HepG2 (cell line): ENCODE measurements at regions not wholly inside any gene's neighbourhood (a gene's known extent, or its start where the extent isn't known, plus 50 kb on each side); places are given as distances from the start of the nearest gene placed in this dataset.

Experiments
- ATAC-seq: fragments of 200-7000 bp; cut with Tn5 transposase; 3 replicates; pipeline ENCODE4 v1.9.1; 2020; ENCODE audit warnings: mild to moderate bottlenecking, moderate library complexity
- BruUV-seq: library from RNA; stranded (reverse); fragments of 400-500 nt; replicated peaks from 2 replicates; lab custom pipeline; 2021; lab: Mats Ljungman, UMichigan
- CTCF ChIA-PET: fragments of 300-600 bp; formaldehyde crosslinking; extraction: SDS; loops from one replicate; lab custom pipeline; 2021; ENCODE audit warnings: low total read pairs, inconsistent platforms, low intra/inter-chr PET ratio; lab: Yijun Ruan, JAX
- POLR2A ChIA-PET: fragments of 350-600 bp; sonication (Branson Sonifier 250); formaldehyde crosslinking; loops from one replicate; lab custom pipeline; 2020; ENCODE audit warnings: antibody characterized with exemption, inconsistent platforms; lab: Yijun Ruan, JAX
- DNase-seq: peaks from one replicate; pipeline ENCODE4 v3.0.0-alpha.2; 2015; ENCODE audit warnings: low spot score
- FAIRE-seq: peaks from 3 replicates; lab custom pipeline; 2011; peaks lifted over from hg19 to GRCh38; lab: Jason Lieb, UNC
- H2AFZ ChIP-seq: one replicate; pipeline ENCODE4 v1.6.1; 2011; ENCODE audit warnings: low read length, inconsistent platforms
- H3K27ac ChIP-seq: fragments of 300-600 bp; 3 replicates; pipeline ENCODE4 v1.8.0; 2011; ENCODE audit warnings: mixed run types, mild to moderate bottlenecking, mixed read lengths, low read length, inconsistent platforms; ENCODE audit not compliant: insufficient read depth; ENCODE audit errors: extremely low read length
- H3K27me3 ChIP-seq, 2 experiments: fragments of 200-600 bp in 1 of 2; 2 replicates in 1 of 2; 3 replicates in 1 of 2; pipeline versions ENCODE4 v1.6.0 to v1.8.0; 2011; ENCODE audit warnings: low read length in 2 of 2, mild to moderate bottlenecking in 2 of 2, moderate library complexity in 2 of 2, inconsistent platforms in 1 of 2; ENCODE audit not compliant: insufficient read depth in 2 of 2, control insufficient read depth in 1 of 2
- H3K36me3 ChIP-seq, 2 experiments: fragments of 200-600 bp in 1 of 2; replicated peaks in 1 of 2; 2 replicates in 1 of 2; 3 replicates in 1 of 2; pipeline versions ENCODE4 v1.5.1 to v1.8.0; 2011; ENCODE audit warnings: low read length in 2 of 2, inconsistent platforms in 1 of 2; ENCODE audit not compliant: insufficient read depth in 2 of 2, control insufficient read depth in 1 of 2
- H3K4me1 ChIP-seq: 2 replicates; pipeline ENCODE4 v1.5.1; 2012; ENCODE audit warnings: low read length, inconsistent platforms; ENCODE audit not compliant: insufficient read depth
- H3K4me2 ChIP-seq: 2 replicates; pipeline ENCODE4 v1.6.0; 2011; ENCODE audit warnings: low read depth, low read length, inconsistent platforms
- H3K4me3 ChIP-seq, 3 experiments: fragments of 200-600 bp in 1 of 3; sonication (generic), shearing (Covaris generic) in 1 of 3; replicated peaks in 1 of 3; 2 replicates each; pipeline ENCODE4 v1.5.1; 2011 to 2016; ENCODE audit warnings: low read length in 3 of 3, inconsistent platforms in 2 of 3, low read depth in 2 of 3, mild to moderate bottlenecking in 2 of 3, control low read depth in 1 of 3, mixed read lengths in 1 of 3; ENCODE audit not compliant: insufficient read depth in 1 of 3
- H3K79me2 ChIP-seq: one replicate; pipeline ENCODE4 v1.6.1; 2011; ENCODE audit warnings: low read length, inconsistent platforms; ENCODE audit not compliant: insufficient read depth
- H3K9ac ChIP-seq: 2 replicates; pipeline ENCODE4 v1.6.0; 2011; ENCODE audit warnings: mild to moderate bottlenecking, low read depth, low read length, inconsistent platforms; ENCODE audit not compliant: insufficient read depth
- H3K9me3 ChIP-seq: 2 replicates; pipeline ENCODE4 v1.5.1; 2012; ENCODE audit warnings: mild to moderate bottlenecking, low read length
- H4K20me1 ChIP-seq: 2 replicates; pipeline ENCODE4 v1.6.0; 2011; ENCODE audit warnings: inconsistent platforms, mild to moderate bottlenecking, low read length, moderate library complexity; ENCODE audit not compliant: insufficient read depth
- FIP1L1 ChIP-seq: fragments of 200-400 bp; formaldehyde crosslinking; IDR thresholded peaks from 2 replicates; pipeline ENCODE4 v1.6.1; 2018; ENCODE audit warnings: low read depth, mild to moderate bottlenecking, low read length, moderate library complexity, borderline replicate concordance; ENCODE audit not compliant: insufficient read depth
- HNRNPLL ChIP-seq: fragments of 200-400 bp; formaldehyde crosslinking; IDR thresholded peaks from 2 replicates; pipeline ENCODE4 v1.6.1; 2017; ENCODE audit warnings: mild to moderate bottlenecking, low read depth, low read length; ENCODE audit not compliant: poor library complexity, severe bottlenecking
- HNRNPUL1 ChIP-seq: fragments of 200-400 bp; formaldehyde crosslinking; IDR thresholded peaks from 2 replicates; pipeline ENCODE4 v1.6.1; 2017; ENCODE audit warnings: low read depth, mild to moderate bottlenecking, low read length, moderate library complexity
- HOXD1 ChIP-seq: sonication (generic); formaldehyde crosslinking; IDR thresholded peaks from 2 replicates; pipeline ENCODE4 v1.5.0; 2020; ENCODE audit warnings: missing genetic modification reagents
- MIER3 ChIP-seq: IDR thresholded peaks from 2 replicates; pipeline ENCODE4 v1.6.1; 2016; ENCODE audit warnings: missing compliant biosample characterization, borderline replicate concordance
- SRF ChIP-seq: IDR thresholded peaks from 2 replicates; pipeline ENCODE4 v1.6.1; 2011; ENCODE audit warnings: mild to moderate bottlenecking, low read depth, low read length, moderate library complexity
- TOE1 ChIP-seq: sonication (generic); formaldehyde crosslinking; IDR thresholded peaks from 2 replicates; pipeline ENCODE4 v1.4.0; 2020; ENCODE audit warnings: mild to moderate bottlenecking, missing genetic modification reagents
- U2AF1 ChIP-seq: fragments of 200-400 bp; formaldehyde crosslinking; optimal IDR thresholded peaks from 2 replicates; pipeline ENCODE3; 2017; ENCODE audit warnings: mild to moderate bottlenecking, low read depth, low read length
- ZKSCAN1 ChIP-seq: fragments of 150-350 bp; IDR thresholded peaks from 2 replicates; pipeline ENCODE4 v1.6.1; 2014; ENCODE audit warnings: low read length
- ZSCAN31 ChIP-seq: sonication (generic); formaldehyde crosslinking; IDR thresholded peaks from 2 replicates; pipeline ENCODE4 v1.5.0; 2020; ENCODE audit warnings: low read depth, mild to moderate bottlenecking, missing genetic modification reagents
- WGBS: methylation state at CpG from one replicate; pipeline ENCODE4 v1.1.6; 2017; ENCODE audit warnings: low lambda C conversion rate; 5-methylcytosine and 5-hydroxymethylcytosine counted together
- in situ Hi-C: cut with HindIII; loops from 2 replicates; pipeline ENCODE4 v1.10.0; 2017; ENCODE audit warnings: low pct_unique_long_range_greater_than_20kb; ENCODE audit not compliant: extremely low pct_ligation_motif_present
- intact Hi-C: fragments of 100-400 bp; cut with micrococcal nuclease; formaldehyde crosslinking; loops from one replicate; pipeline ENCODE4 v1.10.0; 2022; ENCODE audit not compliant: unreplicated experiment
- TF ChIP-seq, protein P1 (sequence below): sonication (generic); formaldehyde crosslinking; IDR thresholded peaks from 2 replicates; pipeline ENCODE4 v1.4.0; 2020; ENCODE audit warnings: mild to moderate bottlenecking, missing genetic modification reagents
- TF ChIP-seq, protein P2 (sequence below): sonication (generic); formaldehyde crosslinking; IDR thresholded peaks from 2 replicates; pipeline ENCODE4 v1.4.0; 2020; ENCODE audit warnings: mild to moderate bottlenecking, missing genetic modification reagents, borderline replicate concordance
- TF ChIP-seq, protein P3 (sequence below): sonication (generic); formaldehyde crosslinking; IDR thresholded peaks from 2 replicates; pipeline ENCODE4 v1.5.1; 2020; ENCODE audit warnings: mild to moderate bottlenecking, missing genetic modification reagents, borderline replicate concordance
- TF ChIP-seq, protein P4 (sequence below): sonication (generic); formaldehyde crosslinking; IDR thresholded peaks from 2 replicates; pipeline ENCODE4 v1.8.0; 2022; ENCODE audit warnings: mild to moderate bottlenecking, missing genetic modification reagents, borderline replicate concordance

DNA sequence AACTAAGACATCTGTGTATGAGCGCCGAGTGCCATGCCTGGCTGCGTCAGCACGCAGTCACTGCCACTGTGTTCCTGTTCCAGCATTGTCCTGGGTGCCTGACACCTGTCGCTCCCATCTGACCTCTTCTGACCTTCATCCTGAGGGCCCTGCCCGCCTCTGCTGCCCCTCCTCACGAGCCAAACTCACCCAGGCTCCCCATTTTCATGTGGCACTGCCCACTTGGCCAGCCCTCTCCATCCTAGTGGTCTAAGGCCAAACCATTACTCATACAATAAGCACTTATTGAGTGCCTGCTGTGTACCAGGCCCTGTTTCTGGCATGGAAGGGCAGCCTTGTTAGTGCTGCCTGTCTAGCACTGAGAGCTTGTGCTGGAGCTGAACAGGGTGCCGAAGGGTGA is 77.2 kb upstream of the PCBD1 start:
- Histone ChIP-seq H4K20me1 (no peaks in the 10 kb centered on the region), H3K79me2 (no peaks in the 10 kb centered on the region), H3K27ac (no peak overlapping the region), H3K27me3 (peaks cover 5 to 25% of the 10 kb centered on the region in 2 experiments; a peak in 3 of 5 replicates), H3K36me3 (no peaks in the 10 kb centered on the region), H3K9me3 (no peaks in the 10 kb centered on the region), H3K9ac (no peak overlapping the region), H3K4me3 (no peak overlapping the region), H2AFZ (no peak overlapping the region), H3K4me1 (no peaks in the 10 kb centered on the region), H3K4me2 (no peak overlapping the region)
- ATAC-seq (no peak), FAIRE-seq (no peak), DNase-seq (no peak)
- WGBS = 10% methylated on average over 2 of the region's 8 CpGs
- in situ Hi-C loops (no loop called here), intact Hi-C loops (no loop called here)
- no TSS peak for BruUV-seq
- CTCF ChIA-PET = no interaction called here
- POLR2A ChIA-PET = no interaction called here
- TF ChIP-seq U2AF1 = no peak
- no peak for TF ChIP-seq MIER3 (CRISPR knock-in tag)
- TF ChIP-seq HNRNPUL1 = no peak
- TF ChIP-seq HOXD1 (CRISPR knock-in tag) = no peak
- TF ChIP-seq, protein P1, sequence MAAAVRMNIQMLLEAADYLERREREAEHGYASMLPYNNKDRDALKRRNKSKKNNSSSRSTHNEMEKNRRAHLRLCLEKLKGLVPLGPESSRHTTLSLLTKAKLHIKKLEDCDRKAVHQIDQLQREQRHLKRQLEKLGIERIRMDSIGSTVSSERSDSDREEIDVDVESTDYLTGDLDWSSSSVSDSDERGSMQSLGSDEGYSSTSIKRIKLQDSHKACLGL (CRISPR knock-in tag) = no peak
- TF ChIP-seq ZSCAN31 (CRISPR knock-in tag) = no peak
- no peak for TF ChIP-seq FIP1L1
- TF ChIP-seq, protein P2, sequence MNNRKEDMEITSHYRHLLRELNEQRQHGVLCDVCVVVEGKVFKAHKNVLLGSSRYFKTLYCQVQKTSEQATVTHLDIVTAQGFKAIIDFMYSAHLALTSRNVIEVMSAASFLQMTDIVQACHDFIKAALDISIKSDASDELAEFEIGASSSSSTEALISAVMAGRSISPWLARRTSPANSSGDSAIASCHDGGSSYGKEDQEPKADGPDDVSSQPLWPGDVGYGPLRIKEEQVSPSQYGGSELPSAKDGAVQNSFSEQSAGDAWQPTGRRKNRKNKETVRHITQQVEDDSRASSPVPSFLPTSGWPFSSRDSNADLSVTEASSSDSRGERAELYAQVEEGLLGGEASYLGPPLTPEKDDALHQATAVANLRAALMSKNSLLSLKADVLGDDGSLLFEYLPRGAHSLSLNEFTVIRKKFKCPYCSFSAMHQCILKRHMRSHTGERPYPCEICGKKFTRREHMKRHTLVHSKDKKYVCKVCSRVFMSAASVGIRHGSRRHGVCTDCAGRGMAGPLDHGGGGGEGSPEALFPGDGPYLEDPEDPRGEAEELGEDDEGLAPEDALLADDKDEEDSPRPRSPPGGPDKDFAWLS = no peak
- no peak for TF ChIP-seq TOE1 (CRISPR knock-in tag)
- TF ChIP-seq, protein P3, sequence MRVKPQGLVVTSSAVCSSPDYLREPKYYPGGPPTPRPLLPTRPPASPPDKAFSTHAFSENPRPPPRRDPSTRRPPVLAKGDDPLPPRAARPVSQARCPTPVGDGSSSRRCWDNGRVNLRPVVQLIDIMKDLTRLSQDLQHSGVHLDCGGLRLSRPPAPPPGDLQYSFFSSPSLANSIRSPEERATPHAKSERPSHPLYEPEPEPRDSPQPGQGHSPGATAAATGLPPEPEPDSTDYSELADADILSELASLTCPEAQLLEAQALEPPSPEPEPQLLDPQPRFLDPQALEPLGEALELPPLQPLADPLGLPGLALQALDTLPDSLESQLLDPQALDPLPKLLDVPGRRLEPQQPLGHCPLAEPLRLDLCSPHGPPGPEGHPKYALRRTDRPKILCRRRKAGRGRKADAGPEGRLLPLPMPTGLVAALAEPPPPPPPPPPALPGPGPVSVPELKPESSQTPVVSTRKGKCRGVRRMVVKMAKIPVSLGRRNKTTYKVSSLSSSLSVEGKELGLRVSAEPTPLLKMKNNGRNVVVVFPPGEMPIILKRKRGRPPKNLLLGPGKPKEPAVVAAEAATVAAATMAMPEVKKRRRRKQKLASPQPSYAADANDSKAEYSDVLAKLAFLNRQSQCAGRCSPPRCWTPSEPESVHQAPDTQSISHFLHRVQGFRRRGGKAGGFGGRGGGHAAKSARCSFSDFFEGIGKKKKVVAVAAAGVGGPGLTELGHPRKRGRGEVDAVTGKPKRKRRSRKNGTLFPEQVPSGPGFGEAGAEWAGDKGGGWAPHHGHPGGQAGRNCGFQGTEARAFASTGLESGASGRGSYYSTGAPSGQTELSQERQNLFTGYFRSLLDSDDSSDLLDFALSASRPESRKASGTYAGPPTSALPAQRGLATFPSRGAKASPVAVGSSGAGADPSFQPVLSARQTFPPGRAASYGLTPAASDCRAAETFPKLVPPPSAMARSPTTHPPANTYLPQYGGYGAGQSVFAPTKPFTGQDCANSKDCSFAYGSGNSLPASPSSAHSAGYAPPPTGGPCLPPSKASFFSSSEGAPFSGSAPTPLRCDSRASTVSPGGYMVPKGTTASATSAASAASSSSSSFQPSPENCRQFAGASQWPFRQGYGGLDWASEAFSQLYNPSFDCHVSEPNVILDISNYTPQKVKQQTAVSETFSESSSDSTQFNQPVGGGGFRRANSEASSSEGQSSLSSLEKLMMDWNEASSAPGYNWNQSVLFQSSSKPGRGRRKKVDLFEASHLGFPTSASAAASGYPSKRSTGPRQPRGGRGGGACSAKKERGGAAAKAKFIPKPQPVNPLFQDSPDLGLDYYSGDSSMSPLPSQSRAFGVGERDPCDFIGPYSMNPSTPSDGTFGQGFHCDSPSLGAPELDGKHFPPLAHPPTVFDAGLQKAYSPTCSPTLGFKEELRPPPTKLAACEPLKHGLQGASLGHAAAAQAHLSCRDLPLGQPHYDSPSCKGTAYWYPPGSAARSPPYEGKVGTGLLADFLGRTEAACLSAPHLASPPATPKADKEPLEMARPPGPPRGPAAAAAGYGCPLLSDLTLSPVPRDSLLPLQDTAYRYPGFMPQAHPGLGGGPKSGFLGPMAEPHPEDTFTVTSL (CRISPR knock-in tag) = no peak
- TF ChIP-seq ZKSCAN1 = no peak
- TF ChIP-seq SRF = no peak
- TF ChIP-seq, protein P4, sequence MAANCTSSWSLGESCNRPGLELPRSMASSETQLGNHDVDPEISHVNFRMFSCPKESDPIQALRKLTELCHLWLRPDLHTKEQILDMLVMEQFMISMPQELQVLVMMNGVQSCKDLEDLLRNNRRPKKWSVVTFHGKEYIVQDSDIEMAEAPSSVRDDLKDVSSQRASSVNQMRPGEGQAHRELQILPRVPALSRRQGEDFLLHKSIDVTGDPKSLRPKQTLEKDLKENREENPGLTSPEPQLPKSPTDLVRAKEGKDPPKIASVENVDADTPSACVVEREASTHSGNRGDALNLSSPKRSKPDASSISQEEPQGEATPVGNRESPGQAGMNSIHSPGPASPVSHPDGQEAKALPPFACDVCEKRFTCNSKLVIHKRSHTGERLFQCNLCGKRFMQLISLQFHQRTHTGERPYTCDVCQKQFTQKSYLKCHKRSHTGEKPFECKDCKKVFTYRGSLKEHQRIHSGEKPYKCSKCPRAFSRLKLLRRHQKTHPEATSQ (CRISPR knock-in tag) = no peak
- no peak for TF ChIP-seq HNRNPLL
